ENCODE measurements at regions not wholly inside any gene's neighbourhood (a gene's known extent, or its start where the extent isn't known, plus 50 kb on each side); places are given as distances from the start of the nearest gene placed in this dataset.

DNA sequence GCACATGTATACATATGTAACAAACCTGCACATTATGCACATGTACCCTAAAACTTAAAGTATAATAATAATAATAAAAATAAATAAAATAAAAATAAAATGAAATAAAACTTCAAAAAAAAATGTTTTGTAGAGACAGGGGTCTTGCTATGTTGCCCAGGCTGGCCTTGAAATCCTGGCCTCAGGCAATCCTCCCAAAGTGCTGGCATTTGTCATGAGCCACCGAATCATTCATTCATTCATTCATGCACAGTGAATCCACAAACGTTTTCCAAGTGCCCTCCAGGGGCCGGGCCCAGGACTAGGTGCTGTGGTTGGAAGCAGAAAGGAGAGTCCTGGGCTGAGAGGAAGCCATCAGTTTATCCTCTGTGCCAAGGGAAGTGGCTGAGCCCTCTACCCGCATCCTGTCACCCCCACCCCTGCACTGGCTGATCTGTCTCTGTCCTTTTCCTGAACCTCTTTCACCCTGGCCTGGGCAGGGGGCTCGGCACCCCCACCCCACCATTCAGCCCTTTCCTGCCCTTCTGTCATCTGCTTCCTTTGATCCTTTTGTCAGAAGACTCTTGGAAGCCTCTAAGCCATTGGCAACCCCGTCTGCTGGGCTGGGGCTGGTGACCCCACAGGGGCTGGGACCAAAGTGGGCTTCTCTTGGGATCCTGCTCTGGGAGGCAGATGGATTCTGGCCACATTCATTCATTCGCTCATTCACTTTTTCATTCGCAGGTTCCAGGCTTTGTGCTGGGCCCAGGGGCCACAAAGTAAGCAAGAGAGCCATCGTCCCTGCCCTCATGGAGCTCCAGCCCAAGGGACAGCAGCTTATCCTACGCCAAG, 84.3 kb downstream of the IGLL1 start:
- TF ChIP-seq CTCF (IDR thresholded peaks at IDR 0.05) = no peak
- Histone ChIP-seq H3K27me3 (ENCODE audit: low read depth) (no peaks in the 10 kb centered on the region), H3K27ac (no peak overlapping the region), H3K36me3 (no peaks in the 10 kb centered on the region), H3K9me3 (no peaks in the 10 kb centered on the region), H3K4me1 (no peaks in the 10 kb centered on the region), H3K4me3 (no peak overlapping the region)
- ATAC-seq (no peak), DNase-seq (no peak)
- intact Hi-C loops (cut with DNase I) = no loop called here

DNA sequence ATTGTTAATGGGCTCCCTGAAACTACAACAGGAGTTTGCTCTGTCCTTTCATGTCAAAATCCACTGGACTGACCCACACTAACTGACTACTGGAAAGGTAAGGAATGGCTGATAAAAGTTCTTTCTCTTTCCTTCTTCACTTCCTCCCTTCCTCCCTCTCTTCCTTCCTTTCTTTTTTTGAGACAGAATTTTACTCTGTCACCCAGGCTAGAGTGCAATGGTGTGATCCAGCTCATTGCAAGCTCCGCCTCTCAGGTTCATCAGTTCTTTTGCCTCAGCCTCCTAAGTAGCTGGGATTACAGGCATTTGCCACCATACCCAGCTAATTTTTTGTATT, 85.2 kb downstream of the IGLL1 start:
- Histone ChIP-seq H3K4me3 (no peak overlapping the region), H3K4me1 (no peaks in the 10 kb centered on the region), H3K27me3 (ENCODE audit: low read depth) (no peaks in the 10 kb centered on the region), H3K27ac (no peak overlapping the region), H3K36me3 (no peaks in the 10 kb centered on the region), H3K9me3 (no peaks in the 10 kb centered on the region)
- ATAC-seq (no peak), DNase-seq (no peak)
- TF ChIP-seq CTCF (IDR thresholded peaks at IDR 0.05) = no peak
- intact Hi-C loops (cut with DNase I) = no loop called here

GRCh38 chr22:23485490-23485889, 94.6 kb downstream of the IGLL1 start:
- Histone ChIP-seq H3K27ac (no peak overlapping the region), H3K9me3 (no peaks in the 10 kb centered on the region), H3K4me1 (no peaks in the 10 kb centered on the region), H3K27me3 (ENCODE audit: low read depth) (no peaks in the 10 kb centered on the region), H3K4me3 (no peak overlapping the region), H3K36me3 (no peaks in the 10 kb centered on the region)
- TF ChIP-seq CTCF (IDR thresholded peaks at IDR 0.05) = no peak
- ATAC-seq (peak in 1 of 2 donors; percentile 85), DNase-seq (no peak)
- intact Hi-C loops (cut with DNase I) = no loop called here

GRCh38 chr22:23484651-23485050, 95.4 kb downstream of the IGLL1 start:
- no peak for DNase-seq
- no peaks in the 10 kb centered on the region for H3K9me3 ChIP-seq
- no peaks in the 10 kb centered on the region for H3K4me1 ChIP-seq
- no peaks in the 10 kb centered on the region for H3K36me3 ChIP-seq
- intact Hi-C loops (cut with DNase I) = no loop called here
- H3K4me3 ChIP-seq = no peak overlapping the region
- no peak for ATAC-seq
- TF ChIP-seq CTCF (IDR thresholded peaks at IDR 0.05) = no peak
- no peak overlapping the region for H3K27ac ChIP-seq
- H3K27me3 ChIP-seq (ENCODE audit: low read depth) = no peaks in the 10 kb centered on the region

DNA sequence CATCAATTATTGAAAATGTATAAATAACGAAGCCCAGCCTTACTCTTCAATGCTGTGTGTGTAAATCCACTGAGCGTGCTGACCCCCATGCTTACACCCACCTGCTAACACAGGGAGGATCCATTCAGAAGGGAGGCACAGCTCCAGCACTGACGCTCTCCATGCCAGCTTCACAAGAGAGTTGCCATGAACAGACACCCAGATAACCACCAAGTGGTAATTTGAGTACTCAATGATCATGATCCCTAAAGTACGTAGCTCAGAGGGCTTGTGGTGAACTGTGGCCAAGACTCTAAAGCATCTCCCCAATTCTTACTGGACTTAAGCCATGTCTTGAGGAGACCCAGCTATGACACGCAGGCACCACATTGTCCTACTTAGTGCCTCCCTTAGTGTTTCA, 98.7 kb downstream of the IGLL1 start:
- DNase-seq = no peak

More for the DNA sequence above, 98.7 kb downstream of the IGLL1 start:
- intact Hi-C loops (cut with DNase I) = no loop called here
- H3K36me3 ChIP-seq = no peaks in the 10 kb centered on the region
- no peaks in the 10 kb centered on the region for H3K27me3 ChIP-seq (ENCODE audit: low read depth)
- no peak overlapping the region for H3K27ac ChIP-seq
- no peak for TF ChIP-seq CTCF (IDR thresholded peaks at IDR 0.05)
- no peaks in the 10 kb centered on the region for H3K9me3 ChIP-seq
- H3K4me1 ChIP-seq = no peaks in the 10 kb centered on the region
- ATAC-seq = no peak
- no peak overlapping the region for H3K4me3 ChIP-seq

Measured in lower lobe of right lung (tissue), 2 donors.